ENCODE measurements at regions not wholly inside any gene's neighbourhood (a gene's known extent, or its start where the extent isn't known, plus 50 kb on each side); places are given as distances from the start of the nearest gene placed in this dataset.

DNA sequence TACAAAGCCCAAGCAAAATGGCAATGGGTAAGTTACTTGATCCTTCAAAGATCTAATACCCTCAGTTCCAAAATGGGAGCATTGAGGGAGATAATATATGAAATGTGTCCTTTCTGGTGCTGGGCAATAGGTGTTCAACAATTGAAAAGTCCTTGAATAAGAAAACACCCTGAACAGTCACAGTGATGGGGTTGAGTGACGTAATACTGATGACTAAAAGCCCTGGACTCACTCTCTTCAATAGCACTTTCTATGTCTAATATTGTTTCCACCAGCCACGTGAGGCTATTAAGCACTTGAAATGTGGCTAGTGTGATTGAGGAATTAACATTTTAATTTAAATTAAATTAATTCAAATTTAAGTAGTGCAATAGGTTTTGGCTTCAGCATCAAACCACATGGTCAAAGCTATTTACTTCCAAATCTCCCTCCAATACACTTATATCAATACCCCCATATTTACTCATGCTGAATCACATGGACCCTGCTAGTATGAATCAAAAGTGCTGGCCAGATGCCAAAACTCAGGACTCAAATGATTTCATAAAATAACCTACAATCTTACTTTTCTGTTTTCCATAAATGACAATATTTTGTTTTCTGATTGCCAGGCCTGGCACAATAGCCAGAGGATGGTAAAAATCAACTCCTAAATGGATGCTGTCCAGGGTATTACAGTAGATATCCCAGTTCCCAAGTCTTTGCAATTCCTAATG is 516.2 kb downstream of the HAPSTR1 start:
- no peak for TF ChIP-seq POLR2A (IDR thresholded peaks at IDR 0.05; ENCODE audit: low read depth, low read length)
- TF ChIP-seq TAF1 (IDR thresholded peaks at IDR 0.05; ENCODE audit: borderline replicate concordance, low read depth, low read length) = no peak
- no peak for TF ChIP-seq POLR2AphosphoS5 (IDR thresholded peaks at IDR 0.05; ENCODE audit: low read depth, low read length)

Measured in GM12892 (cell line).